ENCODE measurements at regions not wholly inside any gene's neighbourhood (a gene's known extent, or its start where the extent isn't known, plus 50 kb on each side); places are given as distances from the start of the nearest gene placed in this dataset.

DNA sequence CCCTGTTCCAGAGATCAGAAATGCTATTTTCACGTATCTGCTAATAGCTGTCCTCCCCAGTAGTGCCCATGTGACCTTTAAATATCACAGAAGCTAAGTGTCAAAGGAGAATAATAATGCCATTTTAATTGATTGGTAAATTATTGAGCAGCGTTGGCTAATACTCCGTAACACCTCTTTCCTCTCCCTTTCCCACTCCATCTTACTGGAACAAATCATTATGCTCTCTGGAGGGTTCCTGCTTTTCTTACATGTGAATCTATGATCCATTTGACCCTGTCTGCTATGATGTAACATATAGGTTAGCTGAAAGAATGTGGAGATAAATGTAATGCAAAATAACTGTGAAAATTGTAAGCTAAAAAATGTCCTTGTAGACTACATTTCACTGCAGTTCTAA, 383.6 kb upstream of the GYPC start:
- TF ChIP-seq, protein P1, sequence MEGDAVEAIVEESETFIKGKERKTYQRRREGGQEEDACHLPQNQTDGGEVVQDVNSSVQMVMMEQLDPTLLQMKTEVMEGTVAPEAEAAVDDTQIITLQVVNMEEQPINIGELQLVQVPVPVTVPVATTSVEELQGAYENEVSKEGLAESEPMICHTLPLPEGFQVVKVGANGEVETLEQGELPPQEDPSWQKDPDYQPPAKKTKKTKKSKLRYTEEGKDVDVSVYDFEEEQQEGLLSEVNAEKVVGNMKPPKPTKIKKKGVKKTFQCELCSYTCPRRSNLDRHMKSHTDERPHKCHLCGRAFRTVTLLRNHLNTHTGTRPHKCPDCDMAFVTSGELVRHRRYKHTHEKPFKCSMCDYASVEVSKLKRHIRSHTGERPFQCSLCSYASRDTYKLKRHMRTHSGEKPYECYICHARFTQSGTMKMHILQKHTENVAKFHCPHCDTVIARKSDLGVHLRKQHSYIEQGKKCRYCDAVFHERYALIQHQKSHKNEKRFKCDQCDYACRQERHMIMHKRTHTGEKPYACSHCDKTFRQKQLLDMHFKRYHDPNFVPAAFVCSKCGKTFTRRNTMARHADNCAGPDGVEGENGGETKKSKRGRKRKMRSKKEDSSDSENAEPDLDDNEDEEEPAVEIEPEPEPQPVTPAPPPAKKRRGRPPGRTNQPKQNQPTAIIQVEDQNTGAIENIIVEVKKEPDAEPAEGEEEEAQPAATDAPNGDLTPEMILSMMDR (IDR thresholded peaks at IDR 0.05) = no peak
- no peak for TF ChIP-seq POLR2A (IDR thresholded peaks at IDR 0.05)

Data from right lobe of liver (tissue), 4 donors.